GM19467 (cell line): ENCODE measurements at regions not wholly inside any gene's neighbourhood (a gene's known extent, or its start where the extent isn't known, plus 50 kb on each side); places are given as distances from the start of the nearest gene placed in this dataset.
"Not testable (repeated sequence)": the region's sequence is repeated elsewhere in the genome, so short reads cannot be mapped to it uniquely, and the experiment has no call there.

Experiments used
- ATAC-seq: cut with Tn5 transposase; IDR thresholded peaks from one replicate; pipeline ENCODE4 v1.9.1; 2021; ENCODE audit warnings: mild to moderate bottlenecking, moderate library complexity; ENCODE audit not compliant: unreplicated experiment

GRCh38 chr16:17989255-17989654 is 347.3 kb downstream of the NPIPA8 start:
- ATAC-seq: no peak

GRCh38 chr16:17988839-17989238 is 347.7 kb downstream of the NPIPA8 start:
- ATAC-seq: no peak

- ATAC-seq: no peak
Measured at GRCh38 chr16:17986991-17987390, 349.5 kb downstream of the NPIPA8 start.

GRCh38 chr16:17984810-17985209 is 351.7 kb downstream of the NPIPA8 start:
- ATAC-seq: no peak

- ATAC-seq: no peak
Measured at GRCh38 chr16:17983847-17984639, 352.5 kb downstream of the NPIPA8 start.

GRCh38 chr16:17983114-17983513 is 353.4 kb downstream of the NPIPA8 start:
- no peak for ATAC-seq

- no peak for ATAC-seq
Measured at GRCh38 chr16:17977260-17977659, 359.3 kb downstream of the NPIPA8 start.

- no peak for ATAC-seq
Measured at GRCh38 chr16:17972460-17972943, 364.0 kb downstream of the NPIPA8 start.

GRCh38 chr16:17970816-17971331 is 365.7 kb downstream of the NPIPA8 start:
- no peak for ATAC-seq

GRCh38 chr16:17970157-17970765 is 366.3 kb downstream of the NPIPA8 start:
- no peak for ATAC-seq

- no peak for ATAC-seq
Measured at GRCh38 chr16:17965133-17965900, 371.2 kb downstream of the NPIPA8 start.

- ATAC-seq: no peak
Measured at GRCh38 chr16:17964196-17964595, 372.3 kb downstream of the NPIPA8 start.

GRCh38 chr16:17963185-17963836 is 373.2 kb downstream of the NPIPA8 start:
- ATAC-seq: no peak

GRCh38 chr16:17962726-17963125 is 373.8 kb downstream of the NPIPA8 start:
- no peak for ATAC-seq

GRCh38 chr16:17961822-17962221 is 374.7 kb downstream of the NPIPA8 start:
- not testable (repeated sequence) for ATAC-seq

GRCh38 chr16:17951378-17951777 is 385.2 kb downstream of the NPIPA8 start:
- ATAC-seq: no peak

- ATAC-seq: no peak
Measured at GRCh38 chr16:17949982-17950250, 386.6 kb downstream of the NPIPA8 start.

GRCh38 chr16:17949141-17949981 is 387.2 kb downstream of the NPIPA8 start:
- no peak for ATAC-seq

GRCh38 chr16:17947637-17948036 is 388.9 kb downstream of the NPIPA8 start:
- ATAC-seq: no peak

GRCh38 chr16:17947165-17947564 is 389.4 kb downstream of the NPIPA8 start:
- no peak for ATAC-seq
